GM19043 (cell line): ENCODE measurements at regions not wholly inside any gene's neighbourhood (a gene's known extent, or its start where the extent isn't known, plus 50 kb on each side); places are given as distances from the start of the nearest gene placed in this dataset.
"Not testable (repeated sequence)": the region's sequence is repeated elsewhere in the genome, so short reads cannot be mapped to it uniquely, and the experiment has no call there.

Experiments
- ATAC-seq: cut with Tn5 transposase; IDR thresholded peaks from one replicate; pipeline ENCODE4 v1.9.1; 2021; ENCODE audit warnings: low read depth; ENCODE audit not compliant: unreplicated experiment

GRCh38 chr9:115442054-115442453 lies 324.1 kb upstream of the TNC start:
- no peak for ATAC-seq

- no peak for ATAC-seq
These were observed 325.9 kb upstream of the TNC start for GRCh38 chr9:115443890-115444289.

DNA sequence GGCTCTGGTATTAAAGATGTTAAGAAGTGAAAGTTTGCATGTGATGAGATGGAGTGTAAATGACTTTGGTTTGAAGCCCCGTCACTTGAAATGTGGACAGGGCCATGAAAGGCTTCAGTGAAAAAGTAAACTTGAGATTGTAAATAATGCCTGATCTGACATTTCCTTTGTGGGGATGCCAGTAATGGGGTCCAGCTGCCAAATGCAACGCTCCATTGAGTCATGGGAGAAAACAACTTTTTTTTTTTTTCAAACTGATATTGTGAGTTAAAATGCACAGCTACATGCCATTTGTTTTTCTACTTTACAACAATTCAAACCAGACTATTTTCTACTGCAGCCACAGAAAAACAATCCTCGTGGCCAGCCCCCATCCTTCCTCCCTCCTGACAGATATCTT lies 327.0 kb upstream of the TNC start:
- no peak for ATAC-seq

GRCh38 chr9:115445655-115446054 lies 327.7 kb upstream of the TNC start:
- ATAC-seq = no peak

GRCh38 chr9:115456515-115456914 lies 338.6 kb upstream of the TNC start:
- ATAC-seq = no peak

DNA sequence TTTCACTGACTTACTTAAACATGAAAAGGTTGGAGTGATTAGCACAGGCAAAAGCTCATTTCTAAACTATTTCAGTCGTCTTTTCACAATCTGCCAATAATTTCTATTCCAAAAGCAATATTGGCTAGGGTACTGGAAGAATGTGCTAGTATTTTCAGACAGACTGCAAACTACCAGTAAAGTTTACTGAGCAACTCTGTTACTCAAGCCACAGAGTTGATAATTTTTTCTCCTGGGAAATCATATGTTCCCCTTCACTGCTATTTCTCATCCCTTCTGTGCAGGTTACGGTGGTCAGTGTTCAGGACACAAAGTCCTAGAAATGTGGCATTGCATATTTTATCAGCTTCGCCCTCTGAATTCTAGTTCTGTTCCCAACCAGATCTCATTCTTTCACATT lies 343.3 kb upstream of the TNC start:
- no peak for ATAC-seq

- ATAC-seq = no peak
These were observed 344.7 kb upstream of the TNC start for GRCh38 chr9:115462623-115463022.

GRCh38 chr9:115466756-115467155 lies 348.8 kb upstream of the TNC start:
- ATAC-seq = no peak

DNA sequence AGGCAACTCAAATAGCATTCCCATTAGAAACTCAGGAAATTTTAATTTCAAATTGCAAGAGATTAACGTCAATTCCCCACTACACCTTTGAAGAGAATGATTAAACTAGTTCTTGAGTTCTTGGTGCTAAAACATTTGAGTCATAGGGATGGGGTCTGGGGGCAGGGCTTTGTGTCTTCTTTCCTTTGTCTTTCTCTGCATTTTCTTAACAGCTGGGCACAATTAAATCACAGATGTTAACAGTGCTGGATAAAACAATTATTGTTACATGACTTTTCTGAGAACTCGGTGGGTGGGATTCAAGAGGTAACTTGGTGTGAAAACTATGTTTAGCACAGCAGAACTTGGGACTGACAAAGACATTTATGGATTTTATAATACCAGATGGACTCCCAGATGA lies 351.9 kb upstream of the TNC start:
- ATAC-seq = no peak

DNA sequence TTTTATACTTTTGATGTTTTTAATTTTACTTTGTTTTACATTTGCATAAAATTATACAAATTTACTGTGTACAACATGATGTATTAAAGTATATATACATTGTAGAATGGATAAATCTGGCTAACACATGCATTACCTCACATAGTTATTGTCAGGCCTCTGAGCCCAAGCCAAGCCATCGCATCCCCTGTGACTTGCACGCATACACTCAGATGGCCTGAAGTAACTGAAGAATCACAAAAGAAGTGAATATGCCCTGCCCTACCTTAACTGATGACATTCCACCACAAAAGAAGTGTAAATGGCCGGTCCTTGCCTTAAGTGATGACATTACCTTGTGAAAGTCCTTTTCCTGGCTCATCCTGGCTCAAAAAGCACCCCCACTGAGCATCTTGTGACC lies 355.1 kb upstream of the TNC start:
- not testable (repeated sequence) for ATAC-seq

DNA sequence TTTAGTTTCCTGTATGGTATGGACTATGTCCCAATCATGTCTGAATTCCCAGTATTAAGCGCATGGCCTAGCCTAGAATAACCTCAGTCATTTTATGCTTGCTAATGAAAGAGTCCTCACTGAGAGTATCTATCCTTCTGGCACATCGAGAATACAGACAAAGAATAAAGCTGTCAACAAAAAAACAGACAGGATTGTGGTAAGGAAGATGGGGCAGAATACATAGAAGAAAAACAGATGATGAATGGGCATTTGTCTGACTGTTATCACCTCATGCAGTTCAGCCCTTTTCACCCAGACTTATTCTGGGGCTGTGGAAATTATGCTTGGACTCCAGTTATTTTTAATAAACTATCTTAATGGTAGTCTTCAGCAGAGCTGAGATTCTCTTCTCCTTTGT lies 363.8 kb upstream of the TNC start:
- no peak for ATAC-seq

DNA sequence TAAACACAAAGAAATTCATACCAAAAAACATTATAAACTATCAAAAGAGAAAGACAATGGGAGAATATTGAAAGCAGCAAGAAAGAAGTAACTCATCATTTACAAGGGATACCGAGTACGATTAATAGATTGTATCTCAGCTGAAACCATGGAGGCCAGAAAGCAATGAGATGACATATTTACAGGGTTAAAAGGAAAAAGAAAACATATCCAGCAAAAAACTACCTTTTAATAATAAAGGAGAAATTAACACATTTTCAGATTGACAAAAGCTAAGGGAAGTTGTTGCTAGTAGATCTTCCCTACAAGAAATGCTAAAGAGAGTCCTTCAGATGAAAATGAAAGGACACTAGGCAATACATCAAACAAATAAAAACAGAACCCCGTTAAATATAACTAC lies 364.8 kb upstream of the TNC start:
- no peak for ATAC-seq

DNA sequence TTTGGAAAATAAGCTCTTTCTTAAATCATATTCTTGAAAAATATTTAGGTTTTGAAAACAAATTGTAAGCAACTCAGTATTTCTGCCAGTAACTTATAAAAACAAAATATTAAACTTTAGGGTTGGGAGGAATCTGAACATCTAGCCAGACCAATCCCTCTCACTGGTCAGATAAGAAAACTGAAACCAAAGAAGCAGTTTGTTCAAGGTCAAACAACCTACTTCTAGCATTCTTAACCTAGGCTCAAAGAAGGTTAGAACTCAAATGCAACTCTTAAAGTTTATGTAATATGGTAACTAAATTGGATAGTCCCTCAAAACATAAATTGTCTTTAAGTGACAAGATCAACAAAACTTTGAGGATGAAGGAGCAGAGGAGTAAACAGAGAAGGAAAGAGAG lies 374.9 kb upstream of the TNC start:
- ATAC-seq = no peak

DNA sequence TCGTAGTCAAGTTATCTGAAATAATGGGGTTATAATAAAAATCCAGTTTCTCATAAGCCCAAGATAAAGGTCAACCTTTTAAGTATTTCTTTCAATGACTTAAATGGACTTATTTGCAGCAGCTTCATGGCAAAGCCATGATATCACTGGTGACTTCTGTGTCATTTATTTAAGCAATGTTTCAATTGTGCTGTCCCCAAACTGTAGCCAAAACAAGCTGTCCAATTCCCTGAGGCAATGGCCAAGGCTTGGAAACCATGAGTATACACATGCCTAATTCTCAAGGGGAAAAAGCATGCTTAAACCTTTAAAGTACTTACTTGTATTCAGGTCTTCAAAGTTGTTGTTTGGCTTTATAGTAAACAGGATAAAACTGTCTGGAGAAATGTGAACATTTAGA lies 376.4 kb upstream of the TNC start:
- ATAC-seq = no peak

DNA sequence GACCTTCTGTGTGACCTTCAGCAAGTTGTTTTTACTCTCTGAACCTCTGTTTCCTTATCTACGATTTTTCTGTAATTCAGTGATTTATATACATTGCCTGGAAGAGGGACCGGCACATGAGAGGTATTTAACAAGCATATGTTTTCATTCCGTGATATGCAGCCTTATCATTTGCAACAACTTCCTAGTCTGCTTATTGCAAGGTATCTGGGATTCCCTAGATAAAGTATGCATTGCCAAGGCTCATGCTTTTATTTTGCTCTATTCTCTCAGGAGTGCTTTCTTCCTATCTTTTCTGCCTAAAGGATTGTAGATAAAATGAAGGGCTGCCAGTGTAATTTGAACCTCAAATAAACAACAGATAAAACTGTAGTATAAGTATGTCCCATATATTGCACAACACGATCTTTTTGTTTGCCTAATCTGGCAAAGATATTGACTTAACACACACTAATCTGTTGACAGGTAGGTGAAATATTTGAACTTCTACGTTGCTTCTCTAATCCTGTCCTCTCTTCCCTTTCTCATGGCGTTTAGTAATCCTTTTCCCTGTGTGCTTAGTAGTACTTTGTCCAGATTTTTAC lies 377.2 kb upstream of the TNC start:
- no peak for ATAC-seq

DNA sequence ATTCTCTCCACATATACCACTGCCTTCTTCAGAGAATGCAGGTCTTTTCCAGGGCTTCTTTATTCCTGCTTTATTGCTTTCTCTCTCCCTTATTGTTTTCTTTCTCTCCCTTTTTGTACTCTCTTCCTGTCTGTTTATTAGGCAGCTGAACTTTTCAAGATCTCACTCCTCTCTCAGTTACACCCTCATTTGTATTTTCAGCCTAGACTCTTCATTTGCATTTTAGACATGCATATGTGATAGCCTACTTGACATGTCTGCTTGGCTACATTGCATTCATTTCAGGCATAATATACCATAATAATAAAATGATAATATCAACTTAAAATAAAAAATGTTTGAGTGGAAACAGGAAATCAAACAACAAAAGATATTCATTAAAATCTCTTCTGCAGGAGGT lies 377.9 kb upstream of the TNC start:
- ATAC-seq = no peak

- ATAC-seq = no peak
These were observed 380.3 kb upstream of the TNC start for GRCh38 chr9:115498303-115498702.

DNA sequence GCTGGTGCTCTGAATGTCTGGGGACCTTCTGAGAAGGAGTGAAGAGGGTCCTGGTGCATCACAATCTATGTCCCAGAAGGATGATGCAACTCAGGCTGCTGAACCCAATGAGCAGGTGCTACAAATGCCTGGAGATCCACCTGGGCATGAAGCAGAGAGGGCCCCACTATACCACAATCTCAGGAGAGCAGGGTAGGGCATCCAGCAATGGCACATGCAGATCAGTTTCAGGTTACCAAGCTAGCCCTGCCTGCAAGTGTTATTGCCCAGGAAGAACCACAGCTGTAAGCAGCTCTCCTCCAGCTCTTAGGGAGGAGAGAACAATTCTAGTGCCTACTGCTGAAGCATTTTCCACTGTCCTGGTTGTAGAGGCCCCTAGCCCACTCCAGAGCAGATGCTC lies 389.2 kb upstream of the TNC start:
- no peak for ATAC-seq

DNA sequence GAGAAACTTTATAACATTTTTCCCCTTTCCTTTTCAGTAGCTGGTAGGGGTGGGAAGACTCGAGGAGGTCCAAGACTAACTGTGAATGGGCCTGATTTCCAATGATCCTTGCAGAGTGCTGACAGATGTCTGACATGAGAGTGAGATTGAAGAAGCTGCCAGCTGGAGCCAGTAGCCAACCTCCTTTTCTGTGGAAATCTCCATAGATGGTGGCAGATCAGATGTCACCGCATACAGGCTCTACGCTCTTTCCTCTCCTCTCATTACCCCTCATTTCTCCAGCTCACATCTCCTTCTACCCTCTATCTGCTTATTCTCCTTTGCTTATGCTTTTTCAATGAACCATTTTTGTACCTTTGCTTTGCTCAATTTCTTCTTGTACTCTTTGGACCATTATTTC lies 395.2 kb upstream of the TNC start:
- ATAC-seq = no peak

- ATAC-seq = no peak
These were observed 396.5 kb upstream of the TNC start for GRCh38 chr9:115514454-115514853.

- ATAC-seq = no peak
These were observed 399.5 kb upstream of the TNC start for GRCh38 chr9:115517335-115518075.

- no peak for ATAC-seq
These were observed 402.7 kb upstream of the TNC start for GRCh38 chr9:115520646-115521045.

- no peak for ATAC-seq
These were observed 405.0 kb upstream of the TNC start for GRCh38 chr9:115522912-115523311.
